Neural cell (in vitro differentiated cells): ENCODE measurements at regions not wholly inside any gene's neighbourhood (a gene's known extent, or its start where the extent isn't known, plus 50 kb on each side); places are given as distances from the start of the nearest gene placed in this dataset.

Source experiments
- REST ChIP-seq: IDR thresholded peaks from 2 replicates; pipeline ENCODE4 v1.6.1; 2012; ENCODE audit warnings: borderline replicate concordance
- SMC3 ChIP-seq: fragments of 450-650 bp; conservative IDR thresholded peaks from 2 replicates; pipeline ENCODE4 v1.6.1; 2014; ENCODE audit warnings: antibody characterized with exemption, mild to moderate bottlenecking, moderate library complexity; ENCODE audit not compliant: poor library complexity

- TF ChIP-seq REST (no peak), SMC3 (peak; percentile 46)
Measured at GRCh38 chr22:48488611-48489511, 1338.8 kb downstream of the BRD1 start.
